ENCODE measurements at regions not wholly inside any gene's neighbourhood (a gene's known extent, or its start where the extent isn't known, plus 50 kb on each side); places are given as distances from the start of the nearest gene placed in this dataset.

DNA sequence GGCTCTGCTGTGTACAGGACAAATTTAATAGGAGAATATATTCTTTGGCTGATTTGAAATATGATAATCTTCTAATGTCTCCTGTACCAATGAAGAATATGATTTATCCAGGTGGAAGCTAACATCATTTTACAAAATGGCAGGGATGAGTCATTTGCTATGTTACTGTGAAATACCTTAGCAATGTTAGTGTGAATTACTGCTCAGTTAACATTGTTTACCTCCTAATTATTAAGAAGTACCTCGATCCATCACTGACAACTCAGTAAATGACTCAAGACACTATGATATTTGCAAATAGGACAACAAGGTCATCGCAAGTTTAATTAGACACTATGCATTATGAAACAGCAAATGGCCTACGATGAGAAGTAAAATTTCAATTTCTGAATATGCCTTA, 309.1 kb upstream of the EDNRB start:
- TF ChIP-seq, protein P1, sequence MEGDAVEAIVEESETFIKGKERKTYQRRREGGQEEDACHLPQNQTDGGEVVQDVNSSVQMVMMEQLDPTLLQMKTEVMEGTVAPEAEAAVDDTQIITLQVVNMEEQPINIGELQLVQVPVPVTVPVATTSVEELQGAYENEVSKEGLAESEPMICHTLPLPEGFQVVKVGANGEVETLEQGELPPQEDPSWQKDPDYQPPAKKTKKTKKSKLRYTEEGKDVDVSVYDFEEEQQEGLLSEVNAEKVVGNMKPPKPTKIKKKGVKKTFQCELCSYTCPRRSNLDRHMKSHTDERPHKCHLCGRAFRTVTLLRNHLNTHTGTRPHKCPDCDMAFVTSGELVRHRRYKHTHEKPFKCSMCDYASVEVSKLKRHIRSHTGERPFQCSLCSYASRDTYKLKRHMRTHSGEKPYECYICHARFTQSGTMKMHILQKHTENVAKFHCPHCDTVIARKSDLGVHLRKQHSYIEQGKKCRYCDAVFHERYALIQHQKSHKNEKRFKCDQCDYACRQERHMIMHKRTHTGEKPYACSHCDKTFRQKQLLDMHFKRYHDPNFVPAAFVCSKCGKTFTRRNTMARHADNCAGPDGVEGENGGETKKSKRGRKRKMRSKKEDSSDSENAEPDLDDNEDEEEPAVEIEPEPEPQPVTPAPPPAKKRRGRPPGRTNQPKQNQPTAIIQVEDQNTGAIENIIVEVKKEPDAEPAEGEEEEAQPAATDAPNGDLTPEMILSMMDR (IDR thresholded peaks at IDR 0.05; ENCODE audit: low read depth, low read length, poor library complexity, severe bottlenecking), result no peak
- TF ChIP-seq EZH2phosphoT487 (IDR thresholded peaks at IDR 0.05; ENCODE audit: borderline replicate concordance, low read length), result no peak

Measured in DOHH2 (cell line).